GM12878 (cell line): ENCODE measurements at regions not wholly inside any gene's neighbourhood (a gene's known extent, or its start where the extent isn't known, plus 50 kb on each side); places are given as distances from the start of the nearest gene placed in this dataset.

Experiments used
- BHLHE40 ChIP-seq, 2 experiments: fragments of 450-650 bp in 1 of 2; IDR thresholded peaks; 2 replicates each; pipeline ENCODE4 v1.6.1; 2011 to 2017; ENCODE audit warnings: low read depth in 2 of 2, borderline replicate concordance in 1 of 2, improper control_type of control experiment in 1 of 2, low read length in 1 of 2, mild to moderate bottlenecking in 1 of 2
- SRF ChIP-seq, 2 experiments: IDR thresholded peaks; 2 replicates each; pipeline ENCODE4 v1.6.1; 2011; ENCODE audit warnings: low read depth in 2 of 2, low read length in 2 of 2, mild to moderate bottlenecking in 1 of 2, moderate library complexity in 1 of 2
- TF ChIP-seq, protein P1 (sequence below), 3 experiments: IDR thresholded peaks in 2 of 3; conservative IDR thresholded peaks in 1 of 3; 2 replicates each; pipeline ENCODE4 v1.5.1; 2011; ENCODE audit warnings: low read depth in 3 of 3, low read length in 3 of 3, mild to moderate bottlenecking in 3 of 3, control low read depth in 2 of 3, moderate library complexity in 2 of 3, inconsistent platforms in 1 of 3, mixed read lengths in 1 of 3; ENCODE audit not compliant: control insufficient read depth in 2 of 3, insufficient read depth in 1 of 3; ENCODE audit errors: extremely low read depth in 1 of 3
- TF ChIP-seq, protein P2 (sequence below): IDR thresholded peaks from 2 replicates; pipeline ENCODE4 v1.6.1; 2011; ENCODE audit warnings: low read depth, mild to moderate bottlenecking, low read length, moderate library complexity, borderline replicate concordance; ENCODE audit errors: extremely low read depth
- TF ChIP-seq, protein P3 (sequence below): IDR thresholded peaks from 2 replicates; pipeline ENCODE4 v1.6.1; 2012; ENCODE audit warnings: low read depth, low read length, improper control_type of control experiment

DNA sequence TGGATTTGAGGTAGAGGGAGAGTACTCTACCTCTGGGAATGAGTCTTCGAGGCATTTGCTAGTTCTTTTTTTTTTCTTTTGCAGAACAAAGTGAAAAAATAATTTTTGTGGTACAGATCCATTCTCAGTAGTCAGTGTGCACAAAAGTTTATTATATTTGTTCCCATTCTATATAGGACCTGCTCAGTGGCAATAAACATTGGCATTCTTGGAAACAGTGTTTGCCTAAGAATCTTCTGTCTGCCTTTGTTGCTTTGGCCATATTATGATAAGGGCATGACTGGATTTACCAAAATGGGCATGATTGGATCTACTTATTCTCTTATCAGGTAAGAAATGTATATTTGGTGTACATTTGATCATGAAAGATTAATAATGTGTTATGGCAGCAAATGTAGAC is 583.3 kb downstream of the PLCL1 start:
- TF ChIP-seq SRF (IDR thresholded peaks at IDR 0.05; ENCODE audit: low read depth in 2 of 2, low read length in 2 of 2), result no peak
- TF ChIP-seq, protein P1, sequence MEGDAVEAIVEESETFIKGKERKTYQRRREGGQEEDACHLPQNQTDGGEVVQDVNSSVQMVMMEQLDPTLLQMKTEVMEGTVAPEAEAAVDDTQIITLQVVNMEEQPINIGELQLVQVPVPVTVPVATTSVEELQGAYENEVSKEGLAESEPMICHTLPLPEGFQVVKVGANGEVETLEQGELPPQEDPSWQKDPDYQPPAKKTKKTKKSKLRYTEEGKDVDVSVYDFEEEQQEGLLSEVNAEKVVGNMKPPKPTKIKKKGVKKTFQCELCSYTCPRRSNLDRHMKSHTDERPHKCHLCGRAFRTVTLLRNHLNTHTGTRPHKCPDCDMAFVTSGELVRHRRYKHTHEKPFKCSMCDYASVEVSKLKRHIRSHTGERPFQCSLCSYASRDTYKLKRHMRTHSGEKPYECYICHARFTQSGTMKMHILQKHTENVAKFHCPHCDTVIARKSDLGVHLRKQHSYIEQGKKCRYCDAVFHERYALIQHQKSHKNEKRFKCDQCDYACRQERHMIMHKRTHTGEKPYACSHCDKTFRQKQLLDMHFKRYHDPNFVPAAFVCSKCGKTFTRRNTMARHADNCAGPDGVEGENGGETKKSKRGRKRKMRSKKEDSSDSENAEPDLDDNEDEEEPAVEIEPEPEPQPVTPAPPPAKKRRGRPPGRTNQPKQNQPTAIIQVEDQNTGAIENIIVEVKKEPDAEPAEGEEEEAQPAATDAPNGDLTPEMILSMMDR (IDR thresholded peaks at IDR 0.05 in 2 of 3, conservative IDR thresholded peaks at IDR 0.05 in 1 of 3; ENCODE audit: control insufficient read depth in 2 of 3, extremely low read depth in 1 of 3, insufficient read depth in 1 of 3, low read depth in 3 of 3, low read length in 3 of 3), result no peak
- no peak for TF ChIP-seq BHLHE40 (IDR thresholded peaks at IDR 0.05; ENCODE audit: borderline replicate concordance in 1 of 2, low read depth in 2 of 2, low read length in 1 of 2)
- TF ChIP-seq, protein P2, sequence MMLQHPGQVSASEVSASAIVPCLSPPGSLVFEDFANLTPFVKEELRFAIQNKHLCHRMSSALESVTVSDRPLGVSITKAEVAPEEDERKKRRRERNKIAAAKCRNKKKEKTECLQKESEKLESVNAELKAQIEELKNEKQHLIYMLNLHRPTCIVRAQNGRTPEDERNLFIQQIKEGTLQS, result no peak
- TF ChIP-seq, protein P3, sequence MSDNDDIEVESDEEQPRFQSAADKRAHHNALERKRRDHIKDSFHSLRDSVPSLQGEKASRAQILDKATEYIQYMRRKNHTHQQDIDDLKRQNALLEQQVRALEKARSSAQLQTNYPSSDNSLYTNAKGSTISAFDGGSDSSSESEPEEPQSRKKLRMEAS, result no peak
